ENCODE measurements at regions not wholly inside any gene's neighbourhood (a gene's known extent, or its start where the extent isn't known, plus 50 kb on each side); places are given as distances from the start of the nearest gene placed in this dataset.

- TF ChIP-seq CTCF (conservative IDR thresholded peaks at IDR 0.05; ENCODE audit: low read depth, low read length) (no peak), EZH2phosphoT487 (IDR thresholded peaks at IDR 0.05; ENCODE audit: borderline replicate concordance, low read length) (no peak)
Observed at GRCh38 chr3:117234331-117234730, 524.8 kb downstream of the TUSC7 start.

Measured in PC-3 (cell line).